ENCODE measurements at regions not wholly inside any gene's neighbourhood (a gene's known extent, or its start where the extent isn't known, plus 50 kb on each side); places are given as distances from the start of the nearest gene placed in this dataset.

DNA sequence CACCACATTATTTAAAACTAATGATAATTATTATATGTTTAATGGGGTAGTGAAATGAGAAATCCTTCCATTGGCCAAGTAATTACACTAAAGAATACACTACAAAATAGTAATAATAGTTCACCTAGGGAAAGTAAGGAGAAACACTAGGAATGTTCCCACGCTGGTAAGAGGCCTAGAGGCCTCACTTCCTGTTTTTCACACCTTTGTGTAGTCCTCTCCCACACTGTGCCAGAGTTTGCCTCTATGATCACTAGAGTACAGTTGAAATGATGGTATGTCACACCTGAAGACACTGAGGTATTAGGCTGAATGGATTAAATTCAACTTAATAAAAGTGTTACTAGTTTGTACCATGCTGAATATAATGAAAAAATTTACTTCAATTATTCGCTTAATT is 1348.0 kb upstream of the ATXN8OS start:
- H3K27me3 ChIP-seq (ENCODE audit: low read length): no peaks in the 10 kb centered on the region
- ChIA-PET CTCF (no interaction called here), POLR2A (ENCODE audit: unreplicated experiment) (no interaction called here)
- H3K9ac ChIP-seq (ENCODE audit: low read length): no peak overlapping the region
- no peak overlapping the region for H2AFZ ChIP-seq (ENCODE audit: low read length)
- no peak overlapping the region for H3K4me2 ChIP-seq (ENCODE audit: low read length)
- intact Hi-C loops (cut with micrococcal nuclease): no loop called here
- no peak overlapping the region for H3K27ac ChIP-seq (ENCODE audit: low read length)
- no peaks in the 10 kb centered on the region for H3K36me3 ChIP-seq (ENCODE audit: low read depth, low read length)
- H3K4me1 ChIP-seq (ENCODE audit: insufficient read depth, low read length): no peaks in the 10 kb centered on the region
- H3F3A ChIP-seq (ENCODE audit: low read length, unreplicated experiment): no peaks in the 10 kb centered on the region
- ATAC-seq (no peak), DNase-seq (no peak)
- no peaks in the 10 kb centered on the region for H3K9me3 ChIP-seq (ENCODE audit: low read length)
- no peaks in the 10 kb centered on the region for H3K9me2 ChIP-seq (replicated peaks; ENCODE audit: low read length)
- no peak overlapping the region for H3K4me3 ChIP-seq (ENCODE audit: low read length)
- no peak for TF ChIP-seq EZH2 (IDR thresholded peaks at IDR 0.05; ENCODE audit: low read length, unreplicated experiment)
- TF ChIP-seq CTCF (conservative IDR thresholded peaks at IDR 0.05; ENCODE audit: low read depth, low read length): no peak
- TF ChIP-seq EZH2phosphoT487 (IDR thresholded peaks at IDR 0.05; ENCODE audit: borderline replicate concordance, low read length): no peak
- no TSS peak for BruUV-seq (replicated peaks)
- no peaks in the 10 kb centered on the region for H4K20me1 ChIP-seq (ENCODE audit: low read length)
- no peaks in the 10 kb centered on the region for H3K79me2 ChIP-seq (ENCODE audit: low read length)

DNA sequence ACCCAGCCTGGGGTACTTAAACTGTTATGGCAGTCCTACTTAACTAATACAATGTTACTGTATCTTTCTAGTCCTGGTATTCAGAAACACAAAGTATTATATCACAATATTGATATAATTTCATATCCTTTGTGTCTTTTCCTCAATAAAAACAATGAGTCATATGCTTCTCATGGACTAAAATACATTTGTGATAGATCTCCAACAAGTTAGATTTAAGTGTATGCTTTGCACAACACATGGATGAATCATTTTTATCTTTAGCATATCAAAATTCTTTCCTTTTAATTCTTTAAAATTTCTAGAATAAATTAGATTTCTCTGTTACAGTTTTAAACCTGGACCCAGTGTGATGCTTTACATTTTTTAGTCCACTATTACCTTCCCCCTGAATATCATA is 1357.8 kb upstream of the ATXN8OS start:
- ATAC-seq (peak; percentile 42), DNase-seq (peak; percentile 52)
- peak overlapping the region; percentile 29 for H3K4me2 ChIP-seq (ENCODE audit: low read length)
- H3K9ac ChIP-seq (ENCODE audit: low read length): no peak overlapping the region
- TF ChIP-seq EZH2 (IDR thresholded peaks at IDR 0.05; ENCODE audit: low read length, unreplicated experiment): no peak
- TF ChIP-seq CTCF (conservative IDR thresholded peaks at IDR 0.05; ENCODE audit: low read depth, low read length): no peak
- TF ChIP-seq EZH2phosphoT487 (IDR thresholded peaks at IDR 0.05; ENCODE audit: borderline replicate concordance, low read length): no peak
- no peaks in the 10 kb centered on the region for H3K36me3 ChIP-seq (ENCODE audit: low read depth, low read length)
- intact Hi-C loops (cut with micrococcal nuclease): loop anchor here (2.0 to 10.0 kb wide), 4 partner anchors 141 to 391 kb away; no protein-coding TSS in a partner anchor
- ChIA-PET CTCF (no interaction called here), POLR2A (ENCODE audit: unreplicated experiment) (interaction anchor here (0.6 kb wide), 1 partner anchor 688 kb away, joined by 5 read pairs; no protein-coding TSS in a partner anchor)
- no peaks in the 10 kb centered on the region for H4K20me1 ChIP-seq (ENCODE audit: low read length)
- H3K9me3 ChIP-seq (ENCODE audit: low read length): no peaks in the 10 kb centered on the region
- H3K4me3 ChIP-seq (ENCODE audit: low read length): no peak overlapping the region
- peak overlapping the region; percentile 34 for H3K27ac ChIP-seq (ENCODE audit: low read length)
- BruUV-seq (replicated peaks): no TSS peak
- peaks cover 19% of the 10 kb centered on the region for H3K4me1 ChIP-seq (ENCODE audit: insufficient read depth, low read length)
- no peaks in the 10 kb centered on the region for H3F3A ChIP-seq (ENCODE audit: low read length, unreplicated experiment)
- no peaks in the 10 kb centered on the region for H3K9me2 ChIP-seq (replicated peaks; ENCODE audit: low read length)
- no peaks in the 10 kb centered on the region for H3K79me2 ChIP-seq (ENCODE audit: low read length)
- H2AFZ ChIP-seq (ENCODE audit: low read length): no peak overlapping the region
- H3K27me3 ChIP-seq (ENCODE audit: low read length): no peaks in the 10 kb centered on the region

- no peaks in the 10 kb centered on the region for H3K9me3 ChIP-seq (ENCODE audit: low read length)
- peak overlapping the region; percentile 66 for H3K4me2 ChIP-seq (ENCODE audit: low read length)
- H3K27ac ChIP-seq (ENCODE audit: low read length): peak overlapping the region; percentile 69
- no peaks in the 10 kb centered on the region for H4K20me1 ChIP-seq (ENCODE audit: low read length)
- H3K9ac ChIP-seq (ENCODE audit: low read length): no peak overlapping the region
- no peaks in the 10 kb centered on the region for H3K36me3 ChIP-seq (ENCODE audit: low read depth, low read length)
- TF ChIP-seq EZH2phosphoT487 (IDR thresholded peaks at IDR 0.05; ENCODE audit: borderline replicate concordance, low read length) (no peak), CTCF (conservative IDR thresholded peaks at IDR 0.05; ENCODE audit: low read depth, low read length) (no peak), EZH2 (IDR thresholded peaks at IDR 0.05; ENCODE audit: low read length, unreplicated experiment) (no peak)
- 0 out of 2 replicates have a peak overlapping the region, but pooled peaks have one; percentile 32 for H2AFZ ChIP-seq (ENCODE audit: low read length)
- H3K79me2 ChIP-seq (ENCODE audit: low read length): no peaks in the 10 kb centered on the region
- POLR2A ChIA-PET (ENCODE audit: unreplicated experiment): interaction anchor here (0.6 kb wide), 1 partner anchor 1219 kb away, joined by 7 read pairs; no protein-coding TSS in a partner anchor
- DNase-seq (peak; percentile 72), ATAC-seq (peak; percentile 81)
- intact Hi-C loops (cut with micrococcal nuclease): loop anchor here (2.0 to 10.0 kb wide), 4 partner anchors 139 to 389 kb away; no protein-coding TSS in a partner anchor
- no peaks in the 10 kb centered on the region for H3F3A ChIP-seq (ENCODE audit: low read length, unreplicated experiment)
- no peaks in the 10 kb centered on the region for H3K27me3 ChIP-seq (ENCODE audit: low read length)
- peak overlapping the region; percentile 24; the same call in 1 of the 2 replicates for H3K4me3 ChIP-seq (ENCODE audit: low read length)
- H3K4me1 ChIP-seq (ENCODE audit: insufficient read depth, low read length): peaks cover 28% of the 10 kb centered on the region
- CTCF ChIA-PET: no interaction called here
- no peaks in the 10 kb centered on the region for H3K9me2 ChIP-seq (replicated peaks; ENCODE audit: low read length)
- BruUV-seq (replicated peaks): no TSS peak
Observed at GRCh38 chr13:68748038-68748437, 1359.6 kb upstream of the ATXN8OS start.

All from PC-3 (cell line).